ENCODE measurements at regions not wholly inside any gene's neighbourhood (a gene's known extent, or its start where the extent isn't known, plus 50 kb on each side); places are given as distances from the start of the nearest gene placed in this dataset.
"Not testable (repeated sequence)": the region's sequence is repeated elsewhere in the genome, so short reads cannot be mapped to it uniquely, and the experiment has no call there.

DNA sequence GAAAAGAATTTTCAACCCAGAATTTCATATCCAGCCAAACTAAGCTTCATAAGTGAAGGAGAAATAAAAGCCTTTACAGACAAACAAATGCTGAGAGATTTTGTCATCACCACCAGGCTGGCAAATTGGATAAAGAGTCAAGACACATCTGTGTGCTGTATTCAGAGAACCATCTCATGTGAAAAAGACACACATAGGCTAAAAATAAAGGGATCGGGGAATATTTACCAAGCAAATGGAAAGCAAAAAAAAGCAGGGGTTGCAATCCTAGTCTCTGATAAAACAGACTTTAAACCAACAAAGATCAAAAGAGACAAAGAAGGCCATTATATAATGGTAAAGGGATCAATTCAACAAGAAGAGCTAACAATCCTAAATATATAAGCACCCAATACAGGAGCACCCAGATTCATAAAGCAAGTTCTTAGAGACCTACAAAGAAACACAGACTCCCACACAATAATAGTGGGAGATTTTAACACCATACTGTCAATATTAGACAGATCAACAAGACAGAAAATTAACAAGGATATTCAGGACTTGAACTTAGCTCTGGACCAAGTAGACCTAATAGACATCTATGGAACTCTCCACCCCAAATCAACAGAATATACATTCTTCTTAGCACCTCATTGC, 55.9 kb upstream of the ACSM6 start:
- not testable (repeated sequence) for H2AFZ ChIP-seq (ENCODE audit: low read length); H3K36me3 ChIP-seq (ENCODE audit: insufficient read depth, low read length); H3K4me3 ChIP-seq (ENCODE audit: low read depth, low read length, poor library complexity, severe bottlenecking); H3K79me2 ChIP-seq (ENCODE audit: insufficient read depth, low read length); H3K27ac ChIP-seq (ENCODE audit: low read depth, low read length, poor library complexity, severe bottlenecking); H3K27me3 ChIP-seq (ENCODE audit: insufficient read depth, low read length); H3F3A ChIP-seq (ENCODE audit: insufficient read depth, low read length); H3K4me2 ChIP-seq (ENCODE audit: low read length); H3K9ac ChIP-seq (ENCODE audit: low read length); H3K4me1 ChIP-seq (ENCODE audit: insufficient read depth, low read length, severe bottlenecking); H3K9me3 ChIP-seq (ENCODE audit: low read length); H4K20me1 ChIP-seq (ENCODE audit: insufficient read depth, low read length); H3K9me2 ChIP-seq (ENCODE audit: low read depth, low read length)

DNA sequence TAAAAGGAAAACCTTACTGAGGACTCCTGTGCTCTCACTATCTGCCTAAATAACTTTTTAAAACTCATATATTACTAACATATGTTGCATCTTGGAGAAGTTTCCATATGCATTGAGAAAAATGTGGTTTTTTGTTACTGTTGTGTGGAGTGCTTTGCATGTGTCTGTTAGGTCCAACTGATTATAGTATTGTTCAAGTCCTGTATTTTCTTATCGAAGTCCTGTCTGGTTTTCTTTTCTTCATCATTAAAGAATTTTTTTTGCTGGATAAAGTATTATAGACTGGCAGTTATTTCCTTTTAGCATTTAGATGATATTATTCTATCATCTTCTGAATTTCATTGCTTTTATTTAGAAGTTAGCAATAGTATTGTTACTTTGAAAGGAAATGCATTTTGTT, 59.5 kb upstream of the ACSM6 start:
- Histone ChIP-seq H3K9ac (ENCODE audit: low read length) (no peak overlapping the region), H3K4me2 (ENCODE audit: low read length) (no peak overlapping the region), H4K20me1 (ENCODE audit: insufficient read depth, low read length) (no peaks in the 10 kb centered on the region), H3K79me2 (ENCODE audit: insufficient read depth, low read length) (no peaks in the 10 kb centered on the region), H3K4me1 (ENCODE audit: insufficient read depth, low read length, severe bottlenecking) (no peaks in the 10 kb centered on the region), H3K27me3 (ENCODE audit: insufficient read depth, low read length) (no peaks in the 10 kb centered on the region), H3K9me2 (ENCODE audit: low read depth, low read length) (no peaks in the 10 kb centered on the region), H2AFZ (ENCODE audit: low read length) (no peak overlapping the region), H3K27ac (ENCODE audit: low read depth, low read length, poor library complexity, severe bottlenecking) (no peak overlapping the region), H3K9me3 (ENCODE audit: low read length) (no peaks in the 10 kb centered on the region), H3F3A (ENCODE audit: insufficient read depth, low read length) (no peaks in the 10 kb centered on the region), H3K4me3 (ENCODE audit: low read depth, low read length, poor library complexity, severe bottlenecking) (no peak overlapping the region), H3K36me3 (ENCODE audit: insufficient read depth, low read length) (no peaks in the 10 kb centered on the region)
- TF ChIP-seq EZH2 (IDR thresholded peaks at IDR 0.05; ENCODE audit: borderline replicate concordance, low read length) = no peak
- TF ChIP-seq CTCF (IDR thresholded peaks at IDR 0.05; ENCODE audit: low read length) = no peak

GRCh38 chr10:95133997-95134396, 60.0 kb upstream of the ACSM6 start:
- Histone ChIP-seq H3K4me2 (ENCODE audit: low read length) (no peak overlapping the region), H3K4me1 (ENCODE audit: insufficient read depth, low read length, severe bottlenecking) (no peaks in the 10 kb centered on the region), H3K9ac (ENCODE audit: low read length) (no peak overlapping the region), H4K20me1 (ENCODE audit: insufficient read depth, low read length) (no peaks in the 10 kb centered on the region), H3K9me3 (ENCODE audit: low read length) (no peaks in the 10 kb centered on the region), H3K79me2 (ENCODE audit: insufficient read depth, low read length) (no peaks in the 10 kb centered on the region), H3K4me3 (ENCODE audit: low read depth, low read length, poor library complexity, severe bottlenecking) (no peak overlapping the region), H3F3A (ENCODE audit: insufficient read depth, low read length) (no peaks in the 10 kb centered on the region), H3K27me3 (ENCODE audit: insufficient read depth, low read length) (no peaks in the 10 kb centered on the region), H3K27ac (ENCODE audit: low read depth, low read length, poor library complexity, severe bottlenecking) (no peak overlapping the region), H3K36me3 (ENCODE audit: insufficient read depth, low read length) (no peaks in the 10 kb centered on the region), H3K9me2 (ENCODE audit: low read depth, low read length) (no peaks in the 10 kb centered on the region), H2AFZ (ENCODE audit: low read length) (no peak overlapping the region)
- TF ChIP-seq CTCF (IDR thresholded peaks at IDR 0.05; ENCODE audit: low read length) (no peak), EZH2 (IDR thresholded peaks at IDR 0.05; ENCODE audit: borderline replicate concordance, low read length) (no peak)

DNA sequence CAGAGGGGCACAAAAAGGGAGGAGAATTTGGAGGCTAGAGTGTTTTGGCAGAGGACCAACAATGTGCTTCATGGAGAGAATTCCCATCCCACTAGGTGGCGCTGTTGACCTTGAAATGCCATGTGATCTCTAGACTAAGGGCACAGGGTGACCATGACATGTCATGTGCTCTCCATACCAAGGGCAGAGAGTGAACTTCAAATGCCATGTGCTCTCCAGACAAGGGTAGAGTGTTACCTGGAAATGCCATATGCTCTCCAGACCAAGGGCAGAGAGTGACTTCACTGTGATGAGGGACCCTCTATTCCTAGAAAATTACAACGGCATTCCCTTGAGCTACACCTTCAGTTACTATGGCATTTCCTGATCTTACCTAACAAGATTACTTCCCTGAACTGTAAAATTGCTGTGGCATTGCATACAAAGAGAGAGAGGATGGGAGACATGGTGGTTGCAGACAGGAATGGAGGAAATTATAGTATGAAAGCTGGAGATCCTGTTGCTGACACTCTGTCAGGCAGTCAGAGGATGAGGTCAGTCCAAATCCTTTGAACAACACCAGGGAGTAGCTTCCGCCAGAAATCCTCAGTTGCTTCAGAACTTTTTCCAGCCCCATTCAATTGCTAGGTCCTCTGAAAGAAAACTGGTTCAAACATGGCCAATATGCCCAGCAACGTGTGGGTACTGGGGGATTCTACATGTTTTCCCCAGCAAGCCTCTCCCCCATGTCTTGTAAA, 60.9 kb upstream of the ACSM6 start:
- H3K36me3 ChIP-seq (ENCODE audit: insufficient read depth, low read length) = no peaks in the 10 kb centered on the region
- no peak overlapping the region for H3K9ac ChIP-seq (ENCODE audit: low read length)
- H3K9me3 ChIP-seq (ENCODE audit: low read length) = no peaks in the 10 kb centered on the region
- no peaks in the 10 kb centered on the region for H3K27me3 ChIP-seq (ENCODE audit: insufficient read depth, low read length)
- H3K4me3 ChIP-seq (ENCODE audit: low read depth, low read length, poor library complexity, severe bottlenecking) = no peak overlapping the region
- no peaks in the 10 kb centered on the region for H3F3A ChIP-seq (ENCODE audit: insufficient read depth, low read length)
- no peak overlapping the region for H3K27ac ChIP-seq (ENCODE audit: low read depth, low read length, poor library complexity, severe bottlenecking)
- no peaks in the 10 kb centered on the region for H3K4me1 ChIP-seq (ENCODE audit: insufficient read depth, low read length, severe bottlenecking)
- no peaks in the 10 kb centered on the region for H3K9me2 ChIP-seq (ENCODE audit: low read depth, low read length)
- no peaks in the 10 kb centered on the region for H4K20me1 ChIP-seq (ENCODE audit: insufficient read depth, low read length)
- no peak overlapping the region for H3K4me2 ChIP-seq (ENCODE audit: low read length)
- peak; percentile 55; the same call in 1 of the 2 replicates for TF ChIP-seq CTCF (IDR thresholded peaks at IDR 0.05; ENCODE audit: low read length)
- TF ChIP-seq EZH2 (IDR thresholded peaks at IDR 0.05; ENCODE audit: borderline replicate concordance, low read length) = no peak
- H3K79me2 ChIP-seq (ENCODE audit: insufficient read depth, low read length) = no peaks in the 10 kb centered on the region
- H2AFZ ChIP-seq (ENCODE audit: low read length) = no peak overlapping the region

GRCh38 chr10:95130429-95130828, 61.1 kb upstream of the CYP2C8 start:
- not testable (repeated sequence) for H3K27me3 ChIP-seq (ENCODE audit: insufficient read depth, low read length); H3K27ac ChIP-seq (ENCODE audit: low read depth, low read length, poor library complexity, severe bottlenecking); H4K20me1 ChIP-seq (ENCODE audit: insufficient read depth, low read length); H3K4me3 ChIP-seq (ENCODE audit: low read depth, low read length, poor library complexity, severe bottlenecking); H2AFZ ChIP-seq (ENCODE audit: low read length); H3K9ac ChIP-seq (ENCODE audit: low read length); H3K36me3 ChIP-seq (ENCODE audit: insufficient read depth, low read length); H3K4me1 ChIP-seq (ENCODE audit: insufficient read depth, low read length, severe bottlenecking); H3F3A ChIP-seq (ENCODE audit: insufficient read depth, low read length); H3K9me3 ChIP-seq (ENCODE audit: low read length); H3K79me2 ChIP-seq (ENCODE audit: insufficient read depth, low read length); H3K9me2 ChIP-seq (ENCODE audit: low read depth, low read length); H3K4me2 ChIP-seq (ENCODE audit: low read length)
